Tibial artery (tissue), 4 donors: ENCODE measurements at regions not wholly inside any gene's neighbourhood (a gene's known extent, or its start where the extent isn't known, plus 50 kb on each side); places are given as distances from the start of the nearest gene placed in this dataset.
"Not testable (repeated sequence)": the region's sequence is repeated elsewhere in the genome, so short reads cannot be mapped to it uniquely, and the experiment has no call there.

Source experiments
- DNase-seq, 2 donors: peaks; one replicate each; pipeline ENCODE4 v3.0.0-alpha.2; 2019
- H3K27ac ChIP-seq, 2 donors: fragments of 200-600 bp; sonication (generic) in 1 of 2; 1 replicate in 1 of 2; 2 replicates in 1 of 2; pipeline ENCODE4 v1.5.1; 2018 to 2019; ENCODE audit warnings: mild to moderate bottlenecking in 1 of 2
- H3K27me3 ChIP-seq, 2 donors: fragments of 200-600 bp; sonication (generic) in 1 of 2; one replicate each; pipeline versions ENCODE4 v1.5.1 to v1.6.0; 2016 to 2019
- H3K36me3 ChIP-seq, 3 donors: fragments of 200-600 bp; sonication (generic) in 2 of 3; one replicate each; pipeline ENCODE4 v1.5.1; 2016 to 2019; ENCODE audit warnings: mild to moderate bottlenecking in 2 of 3
- H3K4me1 ChIP-seq, 4 donors: fragments of 200-600 bp; sonication (generic) in 2 of 4; 1 replicate in 3 of 4; 2 replicates in 1 of 4; pipeline ENCODE4 v1.5.1; 2016 to 2019
- H3K4me3 ChIP-seq, 2 donors: fragments of 200-600 bp; sonication (generic) in 1 of 2; 1 replicate in 1 of 2; 2 replicates in 1 of 2; pipeline ENCODE4 v1.5.1; 2018 to 2019; ENCODE audit warnings: mild to moderate bottlenecking in 2 of 2
- H3K9me3 ChIP-seq, 3 donors: fragments of 200-600 bp; sonication (generic) in 1 of 3; one replicate each; pipeline ENCODE4 v1.5.1; 2016 to 2019
- intact Hi-C: fragments of 100-400 bp; cut with DNase I; formaldehyde crosslinking; loops from one replicate; pipeline ENCODE4 v1.15.0; 2023; ENCODE audit warnings: low total_unique reads
- TF ChIP-seq, protein P1 (sequence below), 2 experiments: fragments of 200-600 bp in 1 of 2; fragments of 450-650 bp in 1 of 2; IDR thresholded peaks; one replicate each; pipeline ENCODE4 v1.5.1; 2017 to 2019; ENCODE audit warnings: antibody characterized with exemption in 2 of 2, mild to moderate bottlenecking in 1 of 2, moderate library complexity in 1 of 2

DNA sequence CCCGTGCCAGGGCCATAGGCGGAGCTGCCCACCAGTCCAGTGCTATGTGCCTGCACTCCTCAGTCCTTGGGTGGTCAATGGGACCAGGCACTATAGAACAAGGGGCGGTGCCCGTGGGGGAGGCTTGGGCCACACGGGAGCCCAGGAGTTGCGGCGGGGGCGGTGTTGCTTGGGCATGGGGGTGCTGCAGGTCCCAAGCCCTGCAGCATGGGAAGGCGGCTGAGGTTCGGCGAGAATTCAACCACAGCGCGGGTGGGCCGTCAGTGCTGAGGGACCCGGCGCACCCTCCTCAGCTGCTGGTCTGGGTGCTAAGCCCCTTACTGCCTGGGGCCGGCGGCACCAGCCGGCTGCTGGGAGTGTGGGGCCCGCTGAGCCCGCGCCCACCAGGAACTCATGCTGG, 242.2 kb upstream of the SGCG start:
- Histone ChIP-seq H3K36me3 (no peaks in the 10 kb centered on the region), H3K9me3 (no peaks in the 10 kb centered on the region), H3K4me3 (no peak overlapping the region), H3K27me3 (no peaks in the 10 kb centered on the region), H3K27ac (no peak overlapping the region), H3K4me1 (no peaks in the 10 kb centered on the region)
- intact Hi-C loops, result no loop called here
- TF ChIP-seq, protein P1, sequence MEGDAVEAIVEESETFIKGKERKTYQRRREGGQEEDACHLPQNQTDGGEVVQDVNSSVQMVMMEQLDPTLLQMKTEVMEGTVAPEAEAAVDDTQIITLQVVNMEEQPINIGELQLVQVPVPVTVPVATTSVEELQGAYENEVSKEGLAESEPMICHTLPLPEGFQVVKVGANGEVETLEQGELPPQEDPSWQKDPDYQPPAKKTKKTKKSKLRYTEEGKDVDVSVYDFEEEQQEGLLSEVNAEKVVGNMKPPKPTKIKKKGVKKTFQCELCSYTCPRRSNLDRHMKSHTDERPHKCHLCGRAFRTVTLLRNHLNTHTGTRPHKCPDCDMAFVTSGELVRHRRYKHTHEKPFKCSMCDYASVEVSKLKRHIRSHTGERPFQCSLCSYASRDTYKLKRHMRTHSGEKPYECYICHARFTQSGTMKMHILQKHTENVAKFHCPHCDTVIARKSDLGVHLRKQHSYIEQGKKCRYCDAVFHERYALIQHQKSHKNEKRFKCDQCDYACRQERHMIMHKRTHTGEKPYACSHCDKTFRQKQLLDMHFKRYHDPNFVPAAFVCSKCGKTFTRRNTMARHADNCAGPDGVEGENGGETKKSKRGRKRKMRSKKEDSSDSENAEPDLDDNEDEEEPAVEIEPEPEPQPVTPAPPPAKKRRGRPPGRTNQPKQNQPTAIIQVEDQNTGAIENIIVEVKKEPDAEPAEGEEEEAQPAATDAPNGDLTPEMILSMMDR (IDR thresholded peaks at IDR 0.05), result no peak
- DNase-seq, result no peak

DNA sequence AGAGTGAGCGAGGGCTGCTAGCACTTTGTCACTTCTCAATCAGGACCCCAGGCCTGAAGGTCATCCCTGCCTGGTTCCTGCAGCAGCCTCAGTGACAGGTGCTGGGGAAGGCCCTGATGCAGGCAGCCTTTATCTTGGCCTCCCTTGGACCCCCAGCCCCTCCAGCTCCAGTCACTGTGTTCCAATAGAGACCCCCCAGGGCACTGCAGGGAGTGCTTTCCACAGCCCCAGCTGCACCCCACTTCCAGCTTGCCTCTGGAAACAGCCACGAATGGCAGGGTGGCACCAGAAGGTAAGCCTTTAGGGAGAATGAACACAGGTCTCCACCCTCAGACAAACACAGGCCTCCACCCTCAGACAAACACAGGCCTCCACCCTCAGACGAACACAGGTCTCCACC, 241.6 kb upstream of the SGCG start:
- no peak for DNase-seq
- intact Hi-C loops, result no loop called here
- H3K4me1 ChIP-seq, result no peaks in the 10 kb centered on the region
- TF ChIP-seq, protein P1 (IDR thresholded peaks at IDR 0.05), result no peak
- no peaks in the 10 kb centered on the region for H3K36me3 ChIP-seq
- no peaks in the 10 kb centered on the region for H3K27me3 ChIP-seq
- H3K9me3 ChIP-seq, result no peaks in the 10 kb centered on the region
- no peak overlapping the region for H3K4me3 ChIP-seq
- no peak overlapping the region for H3K27ac ChIP-seq

DNA sequence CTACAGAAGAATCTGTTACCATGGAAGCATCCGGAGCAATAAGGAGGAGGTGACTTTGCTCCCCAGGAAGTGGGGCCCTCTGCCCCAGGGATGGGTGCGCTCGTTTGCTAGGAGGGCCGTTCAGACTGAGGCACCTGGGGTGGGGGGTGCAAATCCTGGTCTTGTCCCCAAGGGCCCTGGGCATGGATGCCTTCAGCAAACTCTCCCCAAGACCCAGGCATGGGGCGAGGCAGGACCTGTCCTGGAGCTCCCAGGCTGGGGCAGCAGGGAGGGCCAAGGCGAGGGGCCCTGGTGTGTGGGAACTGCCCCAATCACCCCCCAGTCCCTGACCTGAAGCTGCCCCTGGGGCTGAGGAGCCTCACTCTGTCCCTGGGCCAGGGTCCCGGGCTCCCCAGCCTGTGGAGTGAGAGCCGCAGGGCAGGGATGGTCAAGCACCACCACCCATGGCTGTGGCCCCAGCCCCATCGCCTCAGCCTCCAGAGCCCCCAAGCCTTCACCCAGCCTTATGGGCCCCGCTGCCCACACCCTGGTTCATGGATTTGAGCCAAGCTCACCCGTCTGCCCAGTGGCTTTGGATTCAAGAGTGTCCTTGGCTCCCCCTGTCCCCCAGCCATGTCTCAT, 240.6 kb upstream of the SGCG start:
- DNase-seq, result no peak
- no peaks in the 10 kb centered on the region for H3K36me3 ChIP-seq
- no peak overlapping the region for H3K4me3 ChIP-seq
- no peaks in the 10 kb centered on the region for H3K4me1 ChIP-seq
- H3K27me3 ChIP-seq, result no peaks in the 10 kb centered on the region
- no peak overlapping the region for H3K27ac ChIP-seq
- intact Hi-C loops, result loop anchor here (10.0 kb wide), 1 partner anchor 1425 kb away; no protein-coding TSS in a partner anchor
- H3K9me3 ChIP-seq, result no peaks in the 10 kb centered on the region
- TF ChIP-seq, protein P1 (IDR thresholded peaks at IDR 0.05), result no peak

DNA sequence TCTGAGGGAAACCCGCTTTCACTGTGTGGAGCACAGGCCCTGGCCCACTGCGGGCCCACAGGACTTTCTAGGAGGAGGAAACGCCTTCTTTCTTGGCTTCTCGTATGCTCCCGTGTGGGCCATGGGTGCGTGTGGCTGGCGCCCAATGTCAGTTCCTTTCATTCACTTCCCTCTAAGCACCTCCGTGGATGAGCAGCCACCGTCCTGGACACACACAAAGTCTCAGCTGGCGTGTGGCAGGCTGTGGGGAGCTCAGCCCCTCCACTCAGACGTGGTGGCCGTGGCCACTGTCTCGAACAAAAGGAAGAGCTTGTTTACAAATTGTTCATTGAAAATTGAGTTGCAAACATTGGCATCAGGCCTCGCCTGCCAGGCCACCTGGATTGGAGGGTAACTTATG, 240.0 kb upstream of the SGCG start:
- H3K27me3 ChIP-seq, result no peaks in the 10 kb centered on the region
- H3K27ac ChIP-seq, result no peak overlapping the region
- no peaks in the 10 kb centered on the region for H3K4me1 ChIP-seq
- no peak for DNase-seq
- intact Hi-C loops, result loop anchor here (10.0 kb wide), 1 partner anchor 1424 kb away; no protein-coding TSS in a partner anchor
- H3K36me3 ChIP-seq, result no peaks in the 10 kb centered on the region
- TF ChIP-seq, protein P1 (IDR thresholded peaks at IDR 0.05), result no peak
- no peaks in the 10 kb centered on the region for H3K9me3 ChIP-seq
- no peak overlapping the region for H3K4me3 ChIP-seq

DNA sequence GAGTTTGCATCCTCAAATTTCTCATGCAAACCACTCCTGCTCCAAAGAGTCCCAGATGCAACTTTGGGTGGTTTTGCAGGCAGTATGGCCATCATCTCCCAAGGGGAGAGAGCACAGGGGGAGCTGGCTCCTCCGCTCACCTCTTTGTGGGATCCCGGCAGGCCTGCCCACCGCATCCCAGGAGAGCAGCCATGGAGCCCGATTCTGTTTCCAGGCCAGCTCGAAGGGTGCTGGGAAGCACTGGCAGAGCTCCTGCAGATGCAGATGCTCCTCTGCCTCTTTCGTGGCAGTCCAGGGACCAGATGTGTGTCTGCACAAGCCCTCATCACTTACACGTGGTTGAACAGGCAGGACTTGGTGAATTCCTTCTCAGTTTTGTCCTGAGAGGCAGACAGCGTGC, 239.3 kb upstream of the SGCG start:
- H3K4me1 ChIP-seq, H3K27ac ChIP-seq, H3K4me3 ChIP-seq, H3K9me3 ChIP-seq, H3K27me3 ChIP-seq, H3K36me3 ChIP-seq, DNase-seq: not testable (repeated sequence)
- intact Hi-C loops, result loop anchor here (10.0 kb wide), 1 partner anchor 1423 kb away; no protein-coding TSS in a partner anchor

DNA sequence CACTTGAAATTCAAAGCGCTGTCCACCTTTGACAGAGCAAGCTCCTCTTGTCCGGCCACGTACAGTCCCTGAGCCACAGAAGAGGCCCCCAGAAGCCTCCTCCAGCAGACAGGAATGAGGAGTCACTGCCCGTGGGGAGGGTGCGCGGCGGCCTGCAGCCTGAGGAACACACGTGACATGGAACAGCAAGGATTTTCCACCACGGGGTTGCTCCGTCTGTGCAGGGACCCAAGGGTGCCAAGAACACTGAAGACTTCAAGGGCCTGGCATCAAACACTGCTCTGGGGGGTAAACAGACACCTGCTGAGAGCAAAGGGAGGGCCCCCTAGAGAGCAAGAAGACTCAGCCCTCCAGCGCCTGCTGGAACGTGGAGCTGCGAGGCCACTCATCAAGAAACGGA, 237.9 kb upstream of the SGCG start:
- H3K4me3 ChIP-seq, H3K36me3 ChIP-seq, H3K27ac ChIP-seq, H3K4me1 ChIP-seq, H3K27me3 ChIP-seq, DNase-seq, H3K9me3 ChIP-seq: not testable (repeated sequence)
- intact Hi-C loops, result loop anchor here (10.0 kb wide), 1 partner anchor 1422 kb away; no protein-coding TSS in a partner anchor

DNA sequence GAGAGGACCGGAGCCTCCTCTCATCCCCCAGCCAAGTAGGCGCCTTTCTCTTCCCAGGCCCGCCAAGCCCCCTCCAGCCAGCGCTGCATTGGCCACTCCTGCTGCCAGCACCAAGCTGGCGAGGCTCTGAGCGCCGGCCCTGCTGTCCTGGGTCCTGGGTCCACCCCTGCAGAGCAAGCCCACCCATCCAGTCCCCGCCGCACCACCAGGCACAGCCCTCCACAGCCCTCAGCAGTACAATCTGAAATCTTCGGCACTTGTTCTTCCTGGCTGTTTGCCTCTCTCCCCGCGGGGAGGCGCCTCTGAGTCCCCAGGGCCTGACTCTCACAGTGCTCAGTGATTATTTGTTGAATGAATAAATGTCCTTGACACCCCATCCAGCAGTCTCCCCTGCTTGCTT, 236.4 kb upstream of the SGCG start:
- H3K27me3 ChIP-seq, result peaks cover 0 to 3% of the 10 kb centered on the region in 2 donors
- no peak overlapping the region for H3K27ac ChIP-seq
- H3K9me3 ChIP-seq, result no peaks in the 10 kb centered on the region
- intact Hi-C loops, result loop anchor here (10.0 kb wide), 1 partner anchor 1420 kb away; no protein-coding TSS in a partner anchor
- no peak overlapping the region for H3K4me3 ChIP-seq
- TF ChIP-seq, protein P1 (IDR thresholded peaks at IDR 0.05), result no peak
- H3K4me1 ChIP-seq, result no peaks in the 10 kb centered on the region
- no peaks in the 10 kb centered on the region for H3K36me3 ChIP-seq
- DNase-seq, result no peak
